WTC11 (cell line): ENCODE measurements at regions not wholly inside any gene's neighbourhood (a gene's known extent, or its start where the extent isn't known, plus 50 kb on each side); places are given as distances from the start of the nearest gene placed in this dataset.

Experiments used
- GABPB1 ChIP-seq: sonication (generic); formaldehyde crosslinking; IDR thresholded peaks from 2 replicates; pipeline ENCODE4 v1.8.1; 2023; ENCODE audit warnings: mild to moderate bottlenecking, missing genetic modification reagents
- NFYB ChIP-seq: sonication (generic); formaldehyde crosslinking; conservative IDR thresholded peaks from 2 replicates; pipeline ENCODE4 v1.8.0; 2022; ENCODE audit warnings: low read depth, missing genetic modification reagents
- SP1 ChIP-seq: sonication (generic); formaldehyde crosslinking; conservative IDR thresholded peaks from 2 replicates; pipeline ENCODE4 v1.8.1; 2022; ENCODE audit warnings: missing genetic modification reagents
- TF ChIP-seq, protein P1 (sequence below): sonication (generic); formaldehyde crosslinking; IDR thresholded peaks from 2 replicates; pipeline ENCODE4 v1.8.1; 2022; ENCODE audit warnings: low read depth, mild to moderate bottlenecking, moderate library complexity, missing genetic modification reagents, borderline replicate concordance
- TF ChIP-seq, protein P2 (sequence below): sonication (generic); formaldehyde crosslinking; IDR thresholded peaks from 2 replicates; pipeline ENCODE4 v1.8.1; 2023; ENCODE audit warnings: mild to moderate bottlenecking, missing genetic modification reagents
- TF ChIP-seq, protein P3 (sequence below): fragments of 200-600 bp; IDR thresholded peaks from 2 replicates; pipeline ENCODE4 v1.8.0; 2022; ENCODE audit warnings: antibody characterized with exemption
- TF ChIP-seq, protein P4 (sequence below): sonication (generic); formaldehyde crosslinking; IDR thresholded peaks from 2 replicates; pipeline ENCODE4 v1.8.0; 2022; ENCODE audit warnings: mild to moderate bottlenecking, missing genetic modification reagents

DNA sequence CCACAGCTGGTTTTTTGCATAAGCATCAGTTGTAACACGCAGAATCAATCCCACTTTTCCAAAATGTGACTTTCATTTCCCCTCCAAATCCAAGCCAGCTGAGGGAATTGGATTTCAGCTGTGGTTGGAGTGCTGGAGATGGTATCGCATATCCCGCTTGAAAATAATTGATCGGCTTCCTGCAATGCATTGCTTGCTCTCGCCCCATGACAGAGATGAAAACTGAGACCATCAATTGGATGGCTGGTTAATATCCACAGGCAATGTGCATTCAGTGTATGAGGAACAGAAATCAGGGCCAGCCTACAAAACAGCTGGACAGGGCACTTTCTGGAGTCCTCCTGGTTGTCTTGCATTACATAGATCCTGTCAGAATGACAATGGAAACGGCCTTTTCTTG lies 135.3 kb downstream of the MAIP1 start:
- no peak for TF ChIP-seq GABPB1
- TF ChIP-seq, protein P1, sequence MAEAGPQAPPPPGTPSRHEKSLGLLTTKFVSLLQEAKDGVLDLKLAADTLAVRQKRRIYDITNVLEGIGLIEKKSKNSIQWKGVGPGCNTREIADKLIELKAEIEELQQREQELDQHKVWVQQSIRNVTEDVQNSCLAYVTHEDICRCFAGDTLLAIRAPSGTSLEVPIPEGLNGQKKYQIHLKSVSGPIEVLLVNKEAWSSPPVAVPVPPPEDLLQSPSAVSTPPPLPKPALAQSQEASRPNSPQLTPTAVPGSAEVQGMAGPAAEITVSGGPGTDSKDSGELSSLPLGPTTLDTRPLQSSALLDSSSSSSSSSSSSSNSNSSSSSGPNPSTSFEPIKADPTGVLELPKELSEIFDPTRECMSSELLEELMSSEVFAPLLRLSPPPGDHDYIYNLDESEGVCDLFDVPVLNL (CRISPR knock-in tag) = no peak
- TF ChIP-seq, protein P2, sequence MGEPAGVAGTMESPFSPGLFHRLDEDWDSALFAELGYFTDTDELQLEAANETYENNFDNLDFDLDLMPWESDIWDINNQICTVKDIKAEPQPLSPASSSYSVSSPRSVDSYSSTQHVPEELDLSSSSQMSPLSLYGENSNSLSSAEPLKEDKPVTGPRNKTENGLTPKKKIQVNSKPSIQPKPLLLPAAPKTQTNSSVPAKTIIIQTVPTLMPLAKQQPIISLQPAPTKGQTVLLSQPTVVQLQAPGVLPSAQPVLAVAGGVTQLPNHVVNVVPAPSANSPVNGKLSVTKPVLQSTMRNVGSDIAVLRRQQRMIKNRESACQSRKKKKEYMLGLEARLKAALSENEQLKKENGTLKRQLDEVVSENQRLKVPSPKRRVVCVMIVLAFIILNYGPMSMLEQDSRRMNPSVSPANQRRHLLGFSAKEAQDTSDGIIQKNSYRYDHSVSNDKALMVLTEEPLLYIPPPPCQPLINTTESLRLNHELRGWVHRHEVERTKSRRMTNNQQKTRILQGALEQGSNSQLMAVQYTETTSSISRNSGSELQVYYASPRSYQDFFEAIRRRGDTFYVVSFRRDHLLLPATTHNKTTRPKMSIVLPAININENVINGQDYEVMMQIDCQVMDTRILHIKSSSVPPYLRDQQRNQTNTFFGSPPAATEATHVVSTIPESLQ (CRISPR knock-in tag) = no peak
- TF ChIP-seq, protein P3, sequence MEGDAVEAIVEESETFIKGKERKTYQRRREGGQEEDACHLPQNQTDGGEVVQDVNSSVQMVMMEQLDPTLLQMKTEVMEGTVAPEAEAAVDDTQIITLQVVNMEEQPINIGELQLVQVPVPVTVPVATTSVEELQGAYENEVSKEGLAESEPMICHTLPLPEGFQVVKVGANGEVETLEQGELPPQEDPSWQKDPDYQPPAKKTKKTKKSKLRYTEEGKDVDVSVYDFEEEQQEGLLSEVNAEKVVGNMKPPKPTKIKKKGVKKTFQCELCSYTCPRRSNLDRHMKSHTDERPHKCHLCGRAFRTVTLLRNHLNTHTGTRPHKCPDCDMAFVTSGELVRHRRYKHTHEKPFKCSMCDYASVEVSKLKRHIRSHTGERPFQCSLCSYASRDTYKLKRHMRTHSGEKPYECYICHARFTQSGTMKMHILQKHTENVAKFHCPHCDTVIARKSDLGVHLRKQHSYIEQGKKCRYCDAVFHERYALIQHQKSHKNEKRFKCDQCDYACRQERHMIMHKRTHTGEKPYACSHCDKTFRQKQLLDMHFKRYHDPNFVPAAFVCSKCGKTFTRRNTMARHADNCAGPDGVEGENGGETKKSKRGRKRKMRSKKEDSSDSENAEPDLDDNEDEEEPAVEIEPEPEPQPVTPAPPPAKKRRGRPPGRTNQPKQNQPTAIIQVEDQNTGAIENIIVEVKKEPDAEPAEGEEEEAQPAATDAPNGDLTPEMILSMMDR = no peak
- TF ChIP-seq, protein P4, sequence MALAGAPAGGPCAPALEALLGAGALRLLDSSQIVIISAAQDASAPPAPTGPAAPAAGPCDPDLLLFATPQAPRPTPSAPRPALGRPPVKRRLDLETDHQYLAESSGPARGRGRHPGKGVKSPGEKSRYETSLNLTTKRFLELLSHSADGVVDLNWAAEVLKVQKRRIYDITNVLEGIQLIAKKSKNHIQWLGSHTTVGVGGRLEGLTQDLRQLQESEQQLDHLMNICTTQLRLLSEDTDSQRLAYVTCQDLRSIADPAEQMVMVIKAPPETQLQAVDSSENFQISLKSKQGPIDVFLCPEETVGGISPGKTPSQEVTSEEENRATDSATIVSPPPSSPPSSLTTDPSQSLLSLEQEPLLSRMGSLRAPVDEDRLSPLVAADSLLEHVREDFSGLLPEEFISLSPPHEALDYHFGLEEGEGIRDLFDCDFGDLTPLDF (CRISPR knock-in tag) = no peak
- TF ChIP-seq SP1 (CRISPR knock-in tag) = no peak
- TF ChIP-seq NFYB (CRISPR knock-in tag) = no peak
